ENCODE measurements at regions not wholly inside any gene's neighbourhood (a gene's known extent, or its start where the extent isn't known, plus 50 kb on each side); places are given as distances from the start of the nearest gene placed in this dataset.

GRCh38 chr4:22253431-22253830 lies 262.4 kb downstream of the ADGRA3 start (continued):
- TF ChIP-seq ZNF20 (CRISPR knock-in tag; IDR thresholded peaks at IDR 0.05) (no peak), CHD4 (IDR thresholded peaks at IDR 0.05; ENCODE audit: borderline replicate concordance, low read length) (no peak), ZZZ3 (CRISPR knock-in tag; IDR thresholded peaks at IDR 0.05; ENCODE audit: borderline replicate concordance) (no peak), HMGXB4 (CRISPR knock-in tag; IDR thresholded peaks at IDR 0.05; ENCODE audit: borderline replicate concordance in 1 of 2, low read depth in 1 of 2) (no peak), MIER3 (CRISPR knock-in tag; IDR thresholded peaks at IDR 0.05; ENCODE audit: borderline replicate concordance) (no peak), U2AF2 (IDR thresholded peaks at IDR 0.05; ENCODE audit: low read depth, low read length) (no peak), ZNF605 (CRISPR knock-in tag; IDR thresholded peaks at IDR 0.05) (no peak)

- WGBS (ENCODE audit: low lambda C conversion rate) = 0% methylated on average over 2 of the region's 2 CpGs
- Histone ChIP-seq H3K4me1 (ENCODE audit: insufficient read depth, low read length) (no peaks in the 10 kb centered on the region), H3K36me3 (replicated peaks in 1 of 2; ENCODE audit: control insufficient read depth in 1 of 2, insufficient read depth in 2 of 2, low read length in 2 of 2) (no peaks in the 10 kb centered on the region), H3K27me3 (ENCODE audit: control insufficient read depth in 1 of 2, insufficient read depth in 2 of 2, low read length in 2 of 2) (no peaks in the 10 kb centered on the region), H4K20me1 (ENCODE audit: insufficient read depth, low read length) (no peaks in the 10 kb centered on the region), H3K79me2 (ENCODE audit: insufficient read depth, low read length) (no peaks in the 10 kb centered on the region), H3K9me3 (ENCODE audit: low read length) (no peaks in the 10 kb centered on the region), H3K9ac (ENCODE audit: insufficient read depth, low read depth, low read length) (no peak overlapping the region), H3K4me2 (ENCODE audit: low read depth, low read length) (no peak overlapping the region), H3K27ac (ENCODE audit: extremely low read length, insufficient read depth, low read length) (no peak overlapping the region), H2AFZ (ENCODE audit: low read length) (no peak overlapping the region), H3K4me3 (replicated peaks in 1 of 3; ENCODE audit: insufficient read depth in 1 of 3, low read depth in 2 of 3, low read length in 3 of 3) (no peak overlapping the region)
- DNase-seq (ENCODE audit: low spot score) (no peak), ATAC-seq (no peak), FAIRE-seq (no peak)
- in situ Hi-C loops (cut with HindIII; ENCODE audit: extremely low pct_ligation_motif_present, low pct_unique_long_range_greater_than_20kb) (no loop called here), intact Hi-C loops (cut with micrococcal nuclease; ENCODE audit: unreplicated experiment) (no loop called here)
- CTCF ChIA-PET (ENCODE audit: low intra/inter-chr PET ratio, low total read pairs) = no interaction called here
- POLR2A ChIA-PET = no interaction called here
- BruUV-seq (replicated peaks) = no TSS peak
- no peak for TF ChIP-seq THRA (CRISPR knock-in tag; IDR thresholded peaks at IDR 0.05; ENCODE audit: borderline replicate concordance)
- no peak for TF ChIP-seq ZNF550 (CRISPR knock-in tag; IDR thresholded peaks at IDR 0.05; ENCODE audit: borderline replicate concordance)
- no peak for TF ChIP-seq ZKSCAN8 (CRISPR knock-in tag; IDR thresholded peaks at IDR 0.05; ENCODE audit: borderline replicate concordance)
- no peak for TF ChIP-seq ZBTB26 (CRISPR knock-in tag; IDR thresholded peaks at IDR 0.05; ENCODE audit: borderline replicate concordance)
These were observed 269.0 kb downstream of the ADGRA3 start for GRCh38 chr4:22246847-22247246.
